Skin epidermis (tissue), 12 donors: ENCODE measurements at regions not wholly inside any gene's neighbourhood (a gene's known extent, or its start where the extent isn't known, plus 50 kb on each side); places are given as distances from the start of the nearest gene placed in this dataset.
"Not testable (repeated sequence)": the region's sequence is repeated elsewhere in the genome, so short reads cannot be mapped to it uniquely, and the experiment has no call there.

ENCODE experiments used
- H3K27ac ChIP-seq, 21 experiments: fragments of 200-600 bp; sonication (generic) in 11 of 21; one replicate each; pipeline ENCODE4 v1.5.0; 2020; ENCODE audit warnings: mild to moderate bottlenecking in 3 of 21, inconsistent platforms in 2 of 21, moderate library complexity in 2 of 21
- H3K4me3 ChIP-seq, 7 experiments: fragments of 200-600 bp; sonication (generic) in 2 of 7; one replicate each; pipeline ENCODE4 v1.5.0; 2020; ENCODE audit warnings: inconsistent platforms in 2 of 7, mild to moderate bottlenecking in 2 of 7, moderate library complexity in 1 of 7

GRCh38 chr5:17748941-17749340, 114.7 kb downstream of the TAF11L14 start:
- no peak overlapping the region for H3K27ac ChIP-seq
- no peak overlapping the region for H3K4me3 ChIP-seq

- not testable (repeated sequence) for H3K27ac ChIP-seq, H3K4me3 ChIP-seq
These were observed 121.1 kb downstream of the TAF11L14 start for GRCh38 chr5:17755406-17755805.

- Histone ChIP-seq H3K4me3 (no peak overlapping the region), H3K27ac (no peak overlapping the region)
These were observed 127.1 kb downstream of the TAF11L14 start for GRCh38 chr5:17761326-17761725.

DNA sequence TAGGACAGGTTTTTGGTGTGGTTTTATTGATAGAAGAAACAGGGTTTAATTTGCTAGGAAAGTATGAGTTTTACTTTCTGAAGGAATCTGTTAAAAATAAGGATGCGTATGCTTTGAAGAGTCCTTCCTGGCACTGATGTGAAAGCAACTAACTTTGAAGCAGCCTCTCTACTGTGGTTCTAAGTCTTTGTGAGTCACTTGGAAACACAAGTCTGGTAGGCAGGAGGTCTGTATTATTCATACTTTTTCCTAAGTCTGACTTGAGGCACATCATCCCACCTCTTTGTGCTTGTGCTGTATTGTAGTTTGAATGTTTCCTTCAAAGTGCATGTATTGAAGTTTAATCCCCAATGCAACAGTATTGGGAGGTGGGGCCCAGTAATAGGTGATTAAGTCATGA, 129.0 kb downstream of the TAF11L14 start:
- no peak overlapping the region for H3K4me3 ChIP-seq

DNA sequence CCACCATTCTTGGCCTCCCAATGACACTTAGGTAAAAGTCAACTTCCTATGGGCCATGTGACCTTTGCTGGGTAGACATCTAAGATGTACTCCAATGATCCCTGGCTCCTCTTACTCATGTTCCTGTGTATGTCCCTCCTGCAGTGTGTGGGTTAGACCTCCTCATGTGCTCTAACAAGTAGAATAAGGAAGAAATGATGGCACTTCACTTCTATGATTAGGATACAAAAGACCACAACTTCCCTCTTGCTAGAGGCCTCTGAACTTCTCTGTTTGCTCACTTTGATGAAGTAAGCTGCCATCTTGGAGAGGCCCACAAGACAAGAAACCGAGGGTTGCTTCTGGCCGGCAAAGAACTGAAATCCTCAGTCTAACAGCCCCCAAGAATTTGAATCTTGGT, 131.8 kb downstream of the TAF11L14 start:
- H3K27ac ChIP-seq = no peak overlapping the region
- H3K4me3 ChIP-seq = no peak overlapping the region

More for the DNA sequence above, 129.0 kb downstream of the TAF11L14 start:
- H3K27ac ChIP-seq = peak overlapping the region in 2 of 21 experiments; percentile 16 to 57

- Histone ChIP-seq H3K27ac (no peak overlapping the region), H3K4me3 (no peak overlapping the region)
These were observed 135.0 kb downstream of the TAF11L14 start for GRCh38 chr5:17769277-17769676.

DNA sequence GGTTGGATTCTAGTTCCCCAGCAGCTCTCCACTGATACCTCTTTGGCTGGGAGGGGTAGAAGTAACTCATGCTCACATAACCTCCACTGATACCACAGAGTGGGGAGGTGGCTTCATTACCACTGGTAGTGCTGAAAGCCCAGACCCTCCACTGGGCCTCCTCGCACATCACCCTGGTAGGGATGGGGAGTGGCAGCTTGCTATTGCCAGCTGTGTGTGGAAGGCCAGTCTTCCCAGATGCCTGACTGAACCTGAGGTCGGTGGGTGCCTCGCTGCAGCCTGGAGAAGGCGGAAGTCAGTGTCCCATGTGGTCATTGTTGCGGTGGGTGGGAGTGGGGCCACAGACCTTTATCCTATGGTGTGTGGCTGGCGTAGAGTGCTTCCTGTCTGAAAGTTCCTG, 138.0 kb downstream of the TAF11L14 start:
- Histone ChIP-seq H3K4me3 (no peak overlapping the region), H3K27ac (no peak overlapping the region)

- H3K4me3 ChIP-seq = no peak overlapping the region
- no peak overlapping the region for H3K27ac ChIP-seq
These were observed 151.5 kb downstream of the TAF11L14 start for GRCh38 chr5:17785774-17786173.

DNA sequence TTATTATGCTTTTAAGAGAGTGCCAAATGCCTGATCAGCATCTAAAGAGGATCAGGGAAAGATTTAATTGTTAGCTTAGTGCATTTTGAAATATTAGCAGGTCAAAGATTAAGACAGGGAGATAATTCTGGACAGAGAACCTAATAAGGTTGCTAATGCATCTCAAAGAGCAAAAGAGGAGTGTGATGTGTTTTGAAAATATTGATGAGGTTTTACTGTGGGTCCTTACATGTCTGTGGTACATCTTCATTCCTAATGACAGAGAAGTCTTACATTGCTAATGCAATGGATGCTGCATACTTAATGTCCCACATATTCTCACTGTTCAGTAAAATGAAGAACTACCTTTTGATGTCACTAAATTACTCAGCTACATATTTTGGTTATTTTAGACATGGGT, 154.1 kb downstream of the TAF11L14 start:
- H3K27ac ChIP-seq = no peak overlapping the region
- no peak overlapping the region for H3K4me3 ChIP-seq

- Histone ChIP-seq H3K4me3 (no peak overlapping the region), H3K27ac (no peak overlapping the region)
These were observed 159.9 kb downstream of the TAF11L14 start for GRCh38 chr5:17794201-17794600.

GRCh38 chr5:17794815-17795214, 160.6 kb downstream of the TAF11L14 start:
- no peak overlapping the region for H3K27ac ChIP-seq
- no peak overlapping the region for H3K4me3 ChIP-seq

- Histone ChIP-seq H3K27ac (no peak overlapping the region), H3K4me3 (no peak overlapping the region)
These were observed 161.9 kb downstream of the TAF11L14 start for GRCh38 chr5:17796142-17796541.

DNA sequence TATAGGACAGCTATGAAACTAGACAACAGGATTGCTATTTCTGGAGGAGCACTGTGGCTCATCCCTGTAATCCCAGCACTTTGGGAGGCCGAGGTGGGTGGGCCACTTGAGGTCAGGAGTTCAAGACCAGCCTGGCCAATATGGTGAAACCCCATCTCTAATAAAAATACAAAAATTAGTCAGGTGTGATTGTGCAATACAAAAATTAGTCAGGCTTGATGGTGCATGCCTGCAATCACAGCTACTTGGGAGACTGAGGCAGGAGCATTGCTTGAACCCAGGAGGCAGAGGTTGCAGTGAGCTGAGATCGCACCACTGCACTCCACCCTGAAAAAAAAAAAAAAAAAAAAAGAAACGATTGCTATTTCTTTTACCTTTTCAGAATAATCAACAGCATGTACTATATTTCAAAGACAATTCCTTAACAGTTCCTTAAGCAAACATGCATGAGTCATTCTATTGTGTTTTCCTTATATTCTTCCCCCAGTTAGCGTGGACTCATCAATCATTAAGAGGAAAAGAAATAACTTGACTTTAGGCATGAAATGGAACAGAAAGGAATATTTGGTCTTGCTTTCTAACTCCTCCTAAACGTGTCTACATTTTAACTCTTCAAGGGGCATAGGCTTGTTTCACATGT, 162.6 kb downstream of the TAF11L14 start:
- no peak overlapping the region for H3K4me3 ChIP-seq
- no peak overlapping the region for H3K27ac ChIP-seq

DNA sequence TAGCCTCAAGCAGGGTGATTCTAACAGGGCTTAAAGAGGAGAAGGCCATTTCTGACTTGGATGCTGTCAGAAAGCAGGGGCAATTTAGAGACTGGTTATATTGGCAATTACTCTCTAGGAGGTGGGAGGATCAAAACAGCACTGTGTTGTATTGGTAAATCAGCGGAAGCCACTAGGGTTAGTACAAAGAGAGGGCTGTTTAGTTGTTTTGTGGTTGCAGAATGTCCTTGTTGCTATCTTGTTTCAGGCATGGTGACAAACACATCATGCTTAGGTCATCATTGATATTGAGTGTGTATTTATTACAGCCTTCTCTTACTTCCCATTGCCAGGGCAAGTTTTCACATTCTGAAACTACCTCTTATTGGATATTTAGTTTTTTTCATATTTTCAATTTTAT, 165.3 kb downstream of the TAF11L14 start:
- Histone ChIP-seq H3K27ac (no peak overlapping the region), H3K4me3 (no peak overlapping the region)

DNA sequence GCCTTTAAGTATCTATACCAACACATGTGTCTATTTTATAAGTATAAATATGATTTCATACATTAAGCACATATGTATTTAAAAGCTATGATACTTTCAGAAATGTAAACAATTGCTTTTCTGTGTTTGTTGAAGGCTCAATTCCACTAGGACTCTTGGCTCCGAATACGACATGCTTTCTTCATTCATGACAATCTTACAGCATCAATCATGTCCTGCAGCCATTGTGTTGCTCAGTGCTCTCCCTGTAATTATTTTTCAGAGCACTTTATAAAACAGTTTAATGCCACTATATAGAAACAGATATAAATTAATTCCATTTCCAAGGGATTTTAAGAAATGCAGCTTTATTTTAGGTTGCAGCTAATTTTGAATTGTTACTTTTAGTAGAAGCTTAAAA, 167.3 kb downstream of the TAF11L14 start:
- no peak overlapping the region for H3K27ac ChIP-seq
- no peak overlapping the region for H3K4me3 ChIP-seq

DNA sequence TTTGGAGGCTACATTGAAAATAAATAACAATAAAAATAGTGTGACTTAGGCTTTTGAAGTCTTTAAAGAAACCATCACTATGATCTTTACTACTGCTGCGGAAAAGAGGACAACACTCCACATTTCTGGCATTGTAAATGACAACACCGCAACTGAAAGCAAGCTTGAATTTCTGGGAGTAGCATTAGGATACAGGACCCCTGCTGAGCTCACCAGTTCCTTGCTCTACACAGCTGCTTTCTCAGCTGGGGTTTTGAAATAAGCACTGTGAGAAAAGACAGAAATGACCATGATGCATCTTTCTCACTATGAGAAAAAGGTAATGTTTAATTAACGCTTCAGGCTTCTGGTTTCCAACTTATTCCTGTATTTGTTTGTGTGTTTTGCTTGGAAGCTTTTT, 168.0 kb downstream of the TAF11L14 start:
- Histone ChIP-seq H3K4me3 (no peak overlapping the region), H3K27ac (peak overlapping the region in 1 of 21 experiments; percentile 2)

GRCh38 chr5:17803971-17804370, 169.7 kb downstream of the TAF11L14 start:
- no peak overlapping the region for H3K4me3 ChIP-seq
- no peak overlapping the region for H3K27ac ChIP-seq

- peak overlapping the region in 1 of 21 experiments; percentile 26 for H3K27ac ChIP-seq
- H3K4me3 ChIP-seq = no peak overlapping the region
These were observed 171.1 kb downstream of the TAF11L14 start for GRCh38 chr5:17805227-17805825.

DNA sequence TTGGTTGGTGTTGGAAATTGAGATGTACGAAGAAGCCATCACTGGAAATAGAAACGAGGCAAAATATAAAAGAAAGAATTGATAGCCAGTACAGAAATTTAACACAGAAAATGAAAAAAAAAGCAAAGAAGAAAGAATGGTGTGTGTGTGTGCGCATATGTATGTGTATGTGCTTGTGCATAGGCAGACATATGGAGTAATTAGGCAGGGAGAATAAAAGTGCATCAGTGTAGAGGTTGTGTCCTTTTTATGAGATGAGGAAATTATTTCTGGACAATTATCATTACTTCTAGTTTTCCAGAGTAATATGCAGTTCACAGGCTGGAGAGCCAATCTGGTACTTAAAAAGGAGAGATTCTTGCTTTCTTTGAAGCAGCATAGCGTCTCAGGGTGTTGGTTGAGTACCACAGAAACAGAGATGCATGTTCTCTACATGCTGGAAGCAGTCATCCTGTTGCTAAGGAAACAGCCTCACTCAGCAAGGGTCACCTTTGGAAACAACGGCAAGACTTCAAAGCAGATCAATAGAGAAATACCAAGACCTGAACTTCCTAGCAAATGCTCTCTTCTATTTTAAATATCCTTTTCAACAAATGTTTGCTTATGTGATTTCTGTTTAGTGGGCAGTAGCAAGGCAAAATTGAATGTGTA, 172.7 kb downstream of the TAF11L14 start:
- H3K27ac ChIP-seq = no peak overlapping the region
- H3K4me3 ChIP-seq = no peak overlapping the region

- no peak overlapping the region for H3K4me3 ChIP-seq
- H3K27ac ChIP-seq = no peak overlapping the region
These were observed 174.3 kb downstream of the TAF11L14 start for GRCh38 chr5:17808566-17808965.

DNA sequence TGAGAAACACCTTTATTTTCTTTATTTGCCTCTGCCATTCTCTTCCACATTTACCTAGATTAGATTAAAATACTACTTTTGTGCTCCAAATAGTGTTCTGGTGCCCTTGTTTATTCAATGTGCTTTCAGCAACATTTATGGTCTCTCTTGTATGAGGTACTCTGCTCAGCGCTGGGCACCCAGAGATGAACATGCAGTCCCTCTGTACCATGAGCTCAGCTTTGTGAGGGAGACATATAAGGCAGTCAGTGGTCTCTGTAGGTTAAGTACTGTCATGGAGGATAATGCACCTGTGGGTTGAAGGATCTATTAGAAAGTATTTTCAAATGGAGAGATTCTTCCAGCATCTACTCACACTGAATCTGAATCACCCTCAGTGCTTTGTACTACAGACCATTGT, 176.5 kb downstream of the TAF11L14 start:
- no peak overlapping the region for H3K4me3 ChIP-seq

More for the DNA sequence above, 176.5 kb downstream of the TAF11L14 start:
- H3K27ac ChIP-seq = no peak overlapping the region
